ENCODE measurements at regions not wholly inside any gene's neighbourhood (a gene's known extent, or its start where the extent isn't known, plus 50 kb on each side); places are given as distances from the start of the nearest gene placed in this dataset.

- Histone ChIP-seq H4K20me1 (replicated peaks; ENCODE audit: control insufficient read depth, extremely low read depth, insufficient read depth, low read length) (no peaks in the 10 kb centered on the region), H3K27me3 (ENCODE audit: control insufficient read depth in 2 of 2, insufficient read depth in 2 of 2, low read length in 2 of 2) (no peaks in the 10 kb centered on the region), H3K9me1 (replicated peaks; ENCODE audit: control insufficient read depth, extremely low read depth, insufficient read depth, low read length) (no peaks in the 10 kb centered on the region), H2AFZ (ENCODE audit: low read depth, low read length) (peak overlapping the region; percentile 62), H3K27ac (ENCODE audit: insufficient read depth, low read depth, low read length) (no peak overlapping the region), H3K4me3 (replicated peaks in 1 of 3; ENCODE audit: insufficient read depth in 1 of 3, low read depth in 1 of 3, low read length in 3 of 3) (no peak overlapping the region), H3K36me3 (ENCODE audit: control insufficient read depth in 2 of 2, extremely low read depth in 1 of 2, insufficient read depth in 2 of 2, low read length in 2 of 2) (no peaks in the 10 kb centered on the region), H3K9me3 (replicated peaks; ENCODE audit: control insufficient read depth, insufficient read depth, low read length) (no peaks in the 10 kb centered on the region), H3K4me2 (ENCODE audit: insufficient read depth, low read length) (peak overlapping the region; percentile 30), H3K4me1 (ENCODE audit: control insufficient read depth, extremely low read depth, insufficient read depth, low read length) (peaks cover 11% of the 10 kb centered on the region), H3K9ac (replicated peaks; ENCODE audit: extremely low read depth, insufficient read depth, low read length) (no peak overlapping the region), H3K79me2 (ENCODE audit: control insufficient read depth, insufficient read depth, low read length) (no peaks in the 10 kb centered on the region)
- CTCF ChIA-PET: no interaction called here
- TF ChIP-seq JUN (IDR thresholded peaks at IDR 0.05; ENCODE audit: borderline replicate concordance, insufficient read depth, insufficient read length, low read depth) (no peak), EZH2 (IDR thresholded peaks at IDR 0.05; ENCODE audit: borderline replicate concordance, low read depth, low read length, severe bottlenecking) (no peak), MAX (IDR thresholded peaks at IDR 0.05; ENCODE audit: insufficient read depth, insufficient read length) (no peak), POLR2A (IDR thresholded peaks at IDR 0.05; ENCODE audit: low read depth, low read length) (no peak)
- FAIRE-seq: peak; percentile 12
- BruUV-seq (replicated peaks): no TSS peak
- dilution Hi-C loops (cut with MboI; ENCODE audit: extremely low pct_ligation_motif_present, low sequenced_read_pairs): no loop called here
- POLR2A ChIA-PET: no interaction called here
- intact Hi-C loops (cut with micrococcal nuclease): no loop called here
- DNase-seq (ENCODE audit: low read depth, low spot score): peak; percentile 38
Measured at GRCh38 chr2:128524183-128524582, 205.5 kb upstream of the HS6ST1 start.

DNA sequence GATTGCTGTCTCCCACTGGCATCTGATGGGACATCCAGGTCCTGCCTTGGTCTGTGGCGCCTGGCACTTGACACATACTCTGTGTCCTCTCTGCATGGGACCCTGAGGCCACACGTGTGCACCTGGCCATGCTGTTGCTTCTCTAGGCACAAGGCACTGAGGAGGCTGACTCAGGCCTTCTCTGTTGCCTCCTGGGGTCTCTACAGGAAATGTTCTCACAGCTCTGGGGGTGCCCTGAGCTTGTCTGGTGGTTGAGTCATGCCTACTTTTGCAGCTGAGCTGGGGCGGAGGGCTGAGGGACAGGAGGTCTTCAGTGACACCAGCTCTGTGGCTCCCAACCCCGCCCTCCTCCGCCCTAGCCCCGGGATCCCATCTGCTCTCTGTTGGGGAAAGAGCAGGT, 207.0 kb upstream of the HS6ST1 start:
- H4K20me1 ChIP-seq (replicated peaks; ENCODE audit: control insufficient read depth, extremely low read depth, insufficient read depth, low read length): no peaks in the 10 kb centered on the region
- peaks cover 11% of the 10 kb centered on the region for H3K4me1 ChIP-seq (ENCODE audit: control insufficient read depth, extremely low read depth, insufficient read depth, low read length)
- no peaks in the 10 kb centered on the region for H3K27me3 ChIP-seq (ENCODE audit: control insufficient read depth in 2 of 2, insufficient read depth in 2 of 2, low read length in 2 of 2)
- ChIA-PET CTCF (no interaction called here), POLR2A (no interaction called here)
- no peak for FAIRE-seq
- BruUV-seq (replicated peaks): no TSS peak
- no peak overlapping the region for H3K27ac ChIP-seq (ENCODE audit: insufficient read depth, low read depth, low read length)
- H3K9ac ChIP-seq (replicated peaks; ENCODE audit: extremely low read depth, insufficient read depth, low read length): no peak overlapping the region
- no peak overlapping the region for H3K4me2 ChIP-seq (ENCODE audit: insufficient read depth, low read length)
- no peaks in the 10 kb centered on the region for H3K79me2 ChIP-seq (ENCODE audit: control insufficient read depth, insufficient read depth, low read length)
- no peaks in the 10 kb centered on the region for H3K36me3 ChIP-seq (ENCODE audit: control insufficient read depth in 2 of 2, extremely low read depth in 1 of 2, insufficient read depth in 2 of 2, low read length in 2 of 2)
- TF ChIP-seq MYC (IDR thresholded peaks at IDR 0.05; ENCODE audit: low read depth, low read length) (no peak), POLR2A (IDR thresholded peaks at IDR 0.05; ENCODE audit: low read depth, low read length) (no peak), GATA2 (IDR thresholded peaks at IDR 0.05; ENCODE audit: insufficient read depth, insufficient read length, low read depth, low read length) (no peak), EZH2 (IDR thresholded peaks at IDR 0.05; ENCODE audit: borderline replicate concordance, low read depth, low read length, severe bottlenecking) (no peak), POLR2AphosphoS5 (IDR thresholded peaks at IDR 0.05; ENCODE audit: insufficient read depth, low read depth, low read length) (no peak), JUN (IDR thresholded peaks at IDR 0.05; ENCODE audit: borderline replicate concordance, insufficient read depth, insufficient read length, low read depth) (no peak), MAX (IDR thresholded peaks at IDR 0.05; ENCODE audit: insufficient read depth, insufficient read length) (no peak), FOS (IDR thresholded peaks at IDR 0.05; ENCODE audit: borderline replicate concordance, insufficient read depth, low read length) (no peak)
- TF ChIP-seq, protein P1, sequence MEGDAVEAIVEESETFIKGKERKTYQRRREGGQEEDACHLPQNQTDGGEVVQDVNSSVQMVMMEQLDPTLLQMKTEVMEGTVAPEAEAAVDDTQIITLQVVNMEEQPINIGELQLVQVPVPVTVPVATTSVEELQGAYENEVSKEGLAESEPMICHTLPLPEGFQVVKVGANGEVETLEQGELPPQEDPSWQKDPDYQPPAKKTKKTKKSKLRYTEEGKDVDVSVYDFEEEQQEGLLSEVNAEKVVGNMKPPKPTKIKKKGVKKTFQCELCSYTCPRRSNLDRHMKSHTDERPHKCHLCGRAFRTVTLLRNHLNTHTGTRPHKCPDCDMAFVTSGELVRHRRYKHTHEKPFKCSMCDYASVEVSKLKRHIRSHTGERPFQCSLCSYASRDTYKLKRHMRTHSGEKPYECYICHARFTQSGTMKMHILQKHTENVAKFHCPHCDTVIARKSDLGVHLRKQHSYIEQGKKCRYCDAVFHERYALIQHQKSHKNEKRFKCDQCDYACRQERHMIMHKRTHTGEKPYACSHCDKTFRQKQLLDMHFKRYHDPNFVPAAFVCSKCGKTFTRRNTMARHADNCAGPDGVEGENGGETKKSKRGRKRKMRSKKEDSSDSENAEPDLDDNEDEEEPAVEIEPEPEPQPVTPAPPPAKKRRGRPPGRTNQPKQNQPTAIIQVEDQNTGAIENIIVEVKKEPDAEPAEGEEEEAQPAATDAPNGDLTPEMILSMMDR (IDR thresholded peaks at IDR 0.05; ENCODE audit: extremely low read depth in 1 of 2, insufficient read depth in 1 of 2, low read depth in 1 of 2, low read length in 2 of 2): no peak
- intact Hi-C loops (cut with micrococcal nuclease): no loop called here
- H3K9me1 ChIP-seq (replicated peaks; ENCODE audit: control insufficient read depth, extremely low read depth, insufficient read depth, low read length): no peaks in the 10 kb centered on the region
- no peak for DNase-seq (ENCODE audit: low read depth, low spot score)
- no peak overlapping the region for H2AFZ ChIP-seq (ENCODE audit: low read depth, low read length)
- dilution Hi-C loops (cut with MboI; ENCODE audit: extremely low pct_ligation_motif_present, low sequenced_read_pairs): no loop called here
- no peaks in the 10 kb centered on the region for H3K9me3 ChIP-seq (replicated peaks; ENCODE audit: control insufficient read depth, insufficient read depth, low read length)
- H3K4me3 ChIP-seq (replicated peaks in 1 of 3; ENCODE audit: insufficient read depth in 1 of 3, low read depth in 1 of 3, low read length in 3 of 3): no peak overlapping the region
